ENCODE measurements at regions not wholly inside any gene's neighbourhood (a gene's known extent, or its start where the extent isn't known, plus 50 kb on each side); places are given as distances from the start of the nearest gene placed in this dataset.
"Not testable (repeated sequence)": the region's sequence is repeated elsewhere in the genome, so short reads cannot be mapped to it uniquely, and the experiment has no call there.

DNA sequence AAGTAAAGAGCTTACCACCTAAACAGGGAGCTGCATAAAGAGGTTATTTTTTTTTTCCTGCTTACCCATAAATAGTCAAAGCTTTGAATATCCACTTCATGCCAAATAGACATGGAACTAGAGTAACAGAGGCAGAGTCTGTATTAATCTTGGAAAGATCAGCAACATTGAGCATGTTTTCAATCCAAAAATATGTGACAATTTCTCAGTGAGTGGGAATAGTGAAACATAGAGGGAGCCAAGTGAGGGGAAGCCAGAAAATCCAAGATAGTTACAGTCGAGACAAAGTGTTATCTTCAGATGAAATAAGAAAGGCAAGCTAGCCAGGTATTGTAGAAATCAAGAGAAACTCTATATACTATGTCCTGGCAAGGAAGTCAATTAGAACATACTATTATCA, 122.3 kb upstream of the TACR3 start:
- DNase-seq: no peak

DNA sequence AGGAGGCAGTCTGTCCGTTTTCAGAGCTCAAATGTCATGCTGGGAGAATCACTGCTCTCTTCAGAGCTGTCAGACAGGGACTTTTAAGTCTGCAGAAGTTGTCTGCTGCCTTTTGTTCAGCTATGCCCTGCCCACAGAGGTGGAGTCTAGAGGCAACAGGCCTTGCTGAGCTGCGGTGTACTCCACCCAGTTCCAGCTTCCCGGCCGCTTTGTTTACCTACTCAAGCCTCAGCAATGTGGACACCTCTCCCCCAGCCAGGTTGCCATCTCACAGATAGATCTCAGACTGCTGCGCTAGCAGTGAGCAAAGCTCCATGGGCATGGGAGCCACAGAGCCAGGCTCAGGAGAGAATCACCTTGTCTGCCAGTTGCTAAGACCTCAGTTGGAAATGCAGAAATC, 90.5 kb upstream of the TACR3 start:
- not testable (repeated sequence) for DNase-seq

DNA sequence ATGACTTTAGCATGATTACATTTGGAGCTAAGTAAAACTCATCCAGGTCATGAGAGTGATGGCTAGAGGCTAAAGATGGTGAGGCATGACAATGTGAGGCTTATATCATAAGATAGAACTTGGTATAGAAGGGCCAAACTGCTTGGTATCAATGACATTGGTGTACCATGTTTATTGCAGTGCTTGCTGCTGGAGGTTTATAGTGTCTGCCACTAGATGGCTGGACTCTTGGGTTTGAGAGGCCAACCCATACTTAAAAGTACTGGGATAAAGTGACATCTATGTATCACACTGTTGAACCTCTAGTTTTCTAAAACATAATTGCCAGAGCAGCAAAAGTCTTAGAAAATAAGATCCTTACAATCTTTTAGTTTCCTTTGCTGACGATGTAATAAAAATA, 83.0 kb upstream of the TACR3 start:
- no peak for DNase-seq

DNA sequence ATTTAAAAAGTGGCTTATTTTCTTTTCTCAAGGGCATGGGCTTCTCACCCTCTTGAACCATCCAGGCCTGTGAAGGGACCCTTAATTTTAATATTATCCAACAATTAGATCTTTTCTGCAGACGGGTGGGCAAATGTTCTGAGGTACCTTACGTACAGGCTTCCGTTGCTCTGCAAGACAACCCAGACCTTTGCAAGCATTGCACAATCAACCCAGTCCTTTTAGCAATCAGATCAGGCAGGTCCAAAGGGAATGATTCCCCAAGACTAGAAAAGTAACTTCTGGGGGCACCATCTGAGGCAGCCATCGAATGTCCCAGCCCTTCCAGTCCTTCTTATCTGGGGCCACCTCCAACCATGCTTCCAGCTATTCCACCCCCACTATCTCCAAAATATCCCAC, 67.3 kb upstream of the TACR3 start:
- no peak for DNase-seq

DNA sequence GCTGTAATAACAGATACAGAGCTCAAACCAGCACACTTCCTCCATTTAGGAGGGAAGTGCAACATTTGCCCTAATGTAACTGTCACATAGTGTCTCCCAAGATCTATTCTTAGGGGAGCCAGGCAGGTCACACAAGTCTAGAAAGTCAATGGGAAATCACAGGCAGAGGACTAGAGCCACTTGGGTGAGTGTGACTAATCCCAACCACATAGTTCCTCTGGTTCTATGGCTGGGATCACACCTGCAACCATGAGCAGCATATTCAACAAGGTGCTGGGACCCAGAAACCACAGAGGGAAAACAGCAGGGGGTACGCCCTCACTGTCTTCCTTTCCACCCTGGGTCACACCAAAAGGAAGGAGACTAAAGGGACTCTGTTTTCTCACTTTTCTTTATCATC, 66.8 kb upstream of the TACR3 start:
- no peak for DNase-seq

DNA sequence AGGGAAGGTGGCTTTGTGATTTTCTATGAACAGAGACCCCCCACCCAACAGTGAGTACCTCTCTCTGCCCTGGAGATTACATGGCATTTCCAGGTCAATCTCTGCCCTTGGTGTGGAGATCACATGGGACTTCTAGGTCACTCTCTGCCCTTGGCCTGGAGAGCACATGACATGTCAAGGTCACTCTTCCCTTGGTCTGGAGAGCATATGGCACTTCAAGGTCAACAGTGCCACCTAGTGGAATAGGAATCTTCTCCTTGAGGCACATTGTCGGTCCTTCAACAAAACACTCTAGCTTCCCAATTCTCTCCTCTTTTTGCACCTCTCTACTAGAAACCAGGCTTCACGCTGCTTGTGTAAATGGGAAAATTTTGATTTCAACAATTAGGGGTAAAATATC, 66.2 kb upstream of the TACR3 start:
- peak; percentile 8 for DNase-seq

DNA sequence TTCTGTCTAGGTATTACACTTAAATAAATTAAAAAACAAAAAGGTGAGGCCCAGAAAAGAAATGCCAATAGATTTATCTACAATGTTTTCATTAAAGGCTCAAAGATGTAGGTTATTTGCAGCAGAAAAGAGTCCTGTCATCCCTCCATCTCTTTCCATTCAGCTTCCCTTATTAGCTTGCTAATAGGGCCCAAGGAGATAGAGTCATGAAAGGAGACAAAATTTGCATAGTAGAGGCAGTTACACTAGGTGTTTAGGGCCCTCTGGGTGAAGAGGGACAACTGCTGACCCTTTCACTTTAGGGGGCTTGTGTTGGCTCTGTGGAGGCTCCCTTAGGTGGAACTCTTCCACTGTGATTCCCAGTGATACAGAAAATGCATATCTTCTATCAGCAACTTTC, 58.4 kb upstream of the TACR3 start:
- DNase-seq: no peak

DNA sequence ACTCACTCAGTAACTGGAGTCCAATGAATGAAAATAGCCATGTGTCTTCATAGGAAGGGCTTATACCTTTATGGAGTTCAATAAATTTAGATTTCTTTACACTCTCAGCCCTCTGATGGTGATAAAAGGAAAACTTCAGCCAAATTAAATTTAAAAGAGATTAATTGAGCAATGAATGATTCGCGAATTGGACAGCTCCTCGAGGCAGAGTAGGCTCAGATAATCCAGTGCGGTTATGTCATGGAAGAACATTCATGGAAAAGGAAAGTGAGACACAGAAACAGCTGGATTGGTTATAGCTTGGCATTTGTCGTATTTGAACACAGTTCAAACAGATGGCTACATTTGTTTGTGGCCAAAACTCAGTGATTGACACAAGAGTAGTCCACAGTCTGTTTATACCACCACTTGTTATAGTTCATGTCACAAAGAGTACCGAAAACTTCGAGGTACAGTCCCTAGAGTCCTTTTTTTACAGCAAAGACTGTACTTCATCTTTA, 54.6 kb upstream of the TACR3 start:
- no peak for DNase-seq

DNA sequence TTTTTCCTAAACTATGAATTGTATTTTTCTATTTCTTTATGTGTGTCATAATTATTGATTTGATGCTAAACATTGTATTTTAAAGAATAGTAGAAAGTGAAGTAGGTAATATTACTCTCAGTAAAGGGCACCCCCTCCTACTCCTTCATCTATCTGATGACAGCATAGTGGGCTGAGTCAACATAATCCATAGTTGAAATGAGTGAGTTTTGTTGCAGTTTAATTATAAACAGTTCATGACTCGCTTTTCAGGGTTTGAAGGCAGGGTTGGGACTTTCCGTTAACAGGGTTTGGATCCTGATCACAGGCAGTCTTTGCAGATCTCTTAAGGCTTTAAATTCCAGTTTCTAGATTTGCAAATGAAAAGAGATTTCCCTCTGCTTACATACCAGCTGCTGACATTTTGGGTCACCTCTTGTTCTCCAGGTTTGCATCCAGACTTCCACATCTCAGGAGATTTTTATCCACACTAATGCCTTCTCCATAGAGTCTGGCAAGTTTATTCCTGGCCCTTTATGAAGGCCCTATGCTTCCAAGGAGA, 54.0 kb upstream of the TACR3 start:
- no peak for DNase-seq
